Breast epithelium (tissue), 4 donors: ENCODE measurements at regions not wholly inside any gene's neighbourhood (a gene's known extent, or its start where the extent isn't known, plus 50 kb on each side); places are given as distances from the start of the nearest gene placed in this dataset.

Source experiments
- DNase-seq, 2 donors: peaks; one replicate each; pipeline ENCODE4 v3.0.0-alpha.2; 2019; ENCODE audit warnings: low spot score in 2 of 2
- H3K27ac ChIP-seq, 2 donors: fragments of 200-600 bp; sonication (generic) in 1 of 2; one replicate each; pipeline ENCODE4 v1.5.1; 2016 to 2019; ENCODE audit warnings: mild to moderate bottlenecking in 1 of 2
- H3K27me3 ChIP-seq, 2 donors: fragments of 200-600 bp; sonication (generic) in 1 of 2; one replicate each; pipeline versions ENCODE4 v1.5.1 to v1.6.0; 2017 to 2019; ENCODE audit warnings: control low read depth in 1 of 2, mild to moderate bottlenecking in 1 of 2
- H3K36me3 ChIP-seq: fragments of 200-600 bp; one replicate; pipeline ENCODE4 v1.5.1; 2019
- H3K4me1 ChIP-seq, 2 donors: fragments of 200-600 bp; sonication (generic); one replicate each; pipeline ENCODE4 v1.5.1; 2016 to 2019; ENCODE audit warnings: control low read depth in 1 of 2
- H3K4me3 ChIP-seq, 3 donors: fragments of 200-600 bp; sonication (generic); 1 replicate in 2 of 3; 2 replicates in 1 of 3; pipeline ENCODE4 v1.5.1; 2016 to 2019; ENCODE audit warnings: mild to moderate bottlenecking in 3 of 3, moderate library complexity in 2 of 3
- H3K9me3 ChIP-seq, 2 donors: fragments of 200-600 bp; sonication (generic) in 1 of 2; one replicate each; pipeline ENCODE4 v1.5.1; 2016 to 2019; ENCODE audit warnings: control low read depth in 1 of 2
- POLR2A ChIP-seq: fragments of 450-650 bp; IDR thresholded peaks from one replicate; pipeline ENCODE4 v1.6.1; 2016; ENCODE audit warnings: antibody characterized with exemption, mild to moderate bottlenecking, moderate library complexity
- POLR2AphosphoS5 ChIP-seq, 3 donors: sonication (generic); formaldehyde crosslinking; IDR thresholded peaks; one replicate each; pipeline ENCODE4 v1.6.1; 2017; ENCODE audit warnings: antibody characterized with exemption in 3 of 3
- intact Hi-C: fragments of 100-400 bp; cut with DNase I; formaldehyde crosslinking; loops from one replicate; pipeline ENCODE4 v1.15.1; 2023; ENCODE audit warnings: low total_unique reads
- TF ChIP-seq, protein P1 (sequence below), 3 donors: fragments of 450-650 bp; IDR thresholded peaks; one replicate each; pipeline ENCODE4 v1.5.1; 2016 to 2017; ENCODE audit warnings: antibody characterized with exemption in 3 of 3, mild to moderate bottlenecking in 3 of 3, moderate library complexity in 3 of 3

DNA sequence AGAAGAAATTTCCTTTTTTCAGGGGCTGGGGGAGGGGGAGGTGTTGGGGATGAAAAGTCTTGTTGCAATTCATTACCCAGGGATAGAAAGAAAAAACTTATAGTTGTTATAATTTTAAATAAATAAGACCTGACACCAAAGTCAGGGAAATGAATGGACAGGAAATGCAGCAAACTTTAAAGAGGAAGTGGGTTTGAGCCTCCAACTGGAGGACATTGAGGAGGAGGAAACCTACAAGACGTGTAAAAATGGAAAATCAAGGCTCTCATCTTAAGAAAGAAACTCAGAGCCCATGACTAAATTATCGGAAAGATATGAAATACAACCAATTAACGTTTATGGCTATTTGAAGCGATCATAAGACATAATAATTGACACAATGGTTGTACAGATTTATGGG lies 54.4 kb downstream of the NIBAN1 start:
- intact Hi-C loops: no loop called here
- H3K4me3 ChIP-seq: no peak overlapping the region
- H3K9me3 ChIP-seq: no peaks in the 10 kb centered on the region
- no peaks in the 10 kb centered on the region for H3K27me3 ChIP-seq
- no peak for DNase-seq
- no peaks in the 10 kb centered on the region for H3K4me1 ChIP-seq
- H3K27ac ChIP-seq: no peak overlapping the region
- no peaks in the 10 kb centered on the region for H3K36me3 ChIP-seq
- TF ChIP-seq, protein P1, sequence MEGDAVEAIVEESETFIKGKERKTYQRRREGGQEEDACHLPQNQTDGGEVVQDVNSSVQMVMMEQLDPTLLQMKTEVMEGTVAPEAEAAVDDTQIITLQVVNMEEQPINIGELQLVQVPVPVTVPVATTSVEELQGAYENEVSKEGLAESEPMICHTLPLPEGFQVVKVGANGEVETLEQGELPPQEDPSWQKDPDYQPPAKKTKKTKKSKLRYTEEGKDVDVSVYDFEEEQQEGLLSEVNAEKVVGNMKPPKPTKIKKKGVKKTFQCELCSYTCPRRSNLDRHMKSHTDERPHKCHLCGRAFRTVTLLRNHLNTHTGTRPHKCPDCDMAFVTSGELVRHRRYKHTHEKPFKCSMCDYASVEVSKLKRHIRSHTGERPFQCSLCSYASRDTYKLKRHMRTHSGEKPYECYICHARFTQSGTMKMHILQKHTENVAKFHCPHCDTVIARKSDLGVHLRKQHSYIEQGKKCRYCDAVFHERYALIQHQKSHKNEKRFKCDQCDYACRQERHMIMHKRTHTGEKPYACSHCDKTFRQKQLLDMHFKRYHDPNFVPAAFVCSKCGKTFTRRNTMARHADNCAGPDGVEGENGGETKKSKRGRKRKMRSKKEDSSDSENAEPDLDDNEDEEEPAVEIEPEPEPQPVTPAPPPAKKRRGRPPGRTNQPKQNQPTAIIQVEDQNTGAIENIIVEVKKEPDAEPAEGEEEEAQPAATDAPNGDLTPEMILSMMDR (IDR thresholded peaks at IDR 0.05): no peak
- no peak for TF ChIP-seq POLR2AphosphoS5 (IDR thresholded peaks at IDR 0.05)
- no peak for TF ChIP-seq POLR2A

DNA sequence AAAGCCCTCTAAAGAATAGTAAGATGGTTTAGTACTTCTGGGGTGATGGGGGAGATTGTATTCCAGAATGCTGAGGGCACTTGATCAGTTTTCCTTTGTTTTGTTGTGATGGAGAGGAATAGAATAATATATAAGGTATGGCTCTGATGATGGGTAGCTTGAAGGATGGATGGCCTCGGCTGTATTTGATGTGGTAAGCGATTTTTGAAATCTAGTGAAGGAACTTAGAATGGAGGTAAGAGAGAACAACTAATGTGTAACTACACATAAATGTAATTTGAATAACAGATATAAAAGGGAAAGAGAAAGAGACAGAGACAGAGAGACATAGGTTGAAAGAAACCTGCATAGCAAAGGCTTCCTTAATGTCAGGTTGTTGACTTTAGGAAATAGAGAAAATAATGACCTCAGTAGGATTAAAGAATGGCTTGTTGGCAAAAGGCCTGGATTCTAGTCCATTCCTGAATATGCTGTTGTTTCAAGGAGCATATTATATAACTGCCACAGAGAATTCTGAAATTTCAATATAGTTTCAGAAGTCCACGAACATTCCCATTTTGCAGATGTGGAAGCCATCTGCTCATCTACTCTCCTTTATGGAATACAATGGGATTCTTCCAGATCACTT lies 58.7 kb downstream of the NIBAN1 start:
- DNase-seq: no peak
- TF ChIP-seq POLR2A: no peak
- TF ChIP-seq POLR2AphosphoS5 (IDR thresholded peaks at IDR 0.05): no peak
- TF ChIP-seq, protein P1 (IDR thresholded peaks at IDR 0.05): no peak
- no peaks in the 10 kb centered on the region for H3K36me3 ChIP-seq
- H3K27me3 ChIP-seq: no peaks in the 10 kb centered on the region
- H3K4me1 ChIP-seq: no peaks in the 10 kb centered on the region
- intact Hi-C loops: no loop called here
- H3K9me3 ChIP-seq: no peaks in the 10 kb centered on the region
- no peak overlapping the region for H3K27ac ChIP-seq
- no peak overlapping the region for H3K4me3 ChIP-seq

DNA sequence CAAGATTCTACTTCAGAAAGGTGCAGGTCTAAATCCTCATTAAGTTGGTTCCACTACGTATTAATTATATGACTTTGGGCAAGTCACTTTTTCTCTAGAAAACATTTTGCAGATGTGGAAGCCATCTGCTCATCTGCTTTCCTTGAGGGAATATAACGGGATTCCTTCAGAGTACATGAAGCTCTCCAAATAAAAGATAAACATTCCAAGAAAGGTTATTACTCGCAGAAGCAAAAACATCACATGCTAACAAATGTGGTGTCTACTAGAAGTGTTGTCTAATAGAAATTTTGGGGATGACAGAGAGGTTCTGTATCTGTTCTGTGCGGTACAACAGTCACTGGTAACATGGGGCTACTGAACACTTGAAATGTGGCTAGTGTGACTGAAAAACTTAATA lies 60.2 kb downstream of the NIBAN1 start:
- intact Hi-C loops: no loop called here
- H3K27me3 ChIP-seq: no peaks in the 10 kb centered on the region
- DNase-seq: no peak
- H3K27ac ChIP-seq: no peak overlapping the region
- no peak overlapping the region for H3K4me3 ChIP-seq
- TF ChIP-seq POLR2A (no peak), POLR2AphosphoS5 (IDR thresholded peaks at IDR 0.05) (no peak)
- TF ChIP-seq, protein P1 (IDR thresholded peaks at IDR 0.05): no peak
- no peaks in the 10 kb centered on the region for H3K9me3 ChIP-seq
- no peaks in the 10 kb centered on the region for H3K4me1 ChIP-seq
- no peaks in the 10 kb centered on the region for H3K36me3 ChIP-seq

DNA sequence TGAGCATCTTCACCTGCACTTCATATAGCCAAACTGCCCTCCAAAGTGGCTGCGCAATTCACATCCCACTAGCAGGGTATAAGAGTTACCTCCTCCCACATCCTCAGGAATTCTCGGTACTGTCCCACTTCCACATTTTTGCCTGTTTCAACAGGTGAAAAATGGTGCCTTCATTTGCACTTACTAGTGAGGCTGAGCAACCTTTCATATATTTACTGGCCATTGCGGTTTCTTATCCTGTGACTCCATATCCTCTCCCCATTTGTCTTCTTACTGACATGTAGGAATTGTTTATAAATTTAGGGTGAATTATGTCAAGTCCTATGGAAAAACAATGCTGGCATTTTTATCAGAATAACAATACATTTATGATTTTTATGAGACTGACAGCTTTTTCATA lies 61.9 kb downstream of the NIBAN1 start:
- Histone ChIP-seq H3K4me3 (no peak overlapping the region), H3K27ac (no peak overlapping the region)
- TF ChIP-seq, protein P1 (IDR thresholded peaks at IDR 0.05): no peak
- no peak for TF ChIP-seq POLR2AphosphoS5 (IDR thresholded peaks at IDR 0.05)
- TF ChIP-seq POLR2A: no peak

DNA sequence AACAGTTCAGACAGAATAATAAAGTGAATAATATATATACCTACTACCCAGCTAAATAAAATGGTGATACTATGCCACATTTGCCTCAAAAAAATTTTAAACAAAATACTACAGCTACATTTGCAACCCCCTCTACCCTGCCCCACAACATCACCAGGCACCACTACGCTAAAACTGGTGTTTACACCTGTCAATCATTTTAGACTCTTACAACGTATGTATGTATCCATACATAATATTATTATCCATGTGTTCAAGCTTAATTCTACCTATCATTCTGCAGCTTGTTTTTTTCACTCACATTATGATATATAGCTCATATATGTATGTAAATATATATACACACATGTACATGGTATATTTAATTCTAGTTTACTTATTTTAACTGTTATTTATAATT lies 62.5 kb downstream of the NIBAN1 start:
- TF ChIP-seq, protein P1 (IDR thresholded peaks at IDR 0.05): no peak
- TF ChIP-seq POLR2A (no peak), POLR2AphosphoS5 (IDR thresholded peaks at IDR 0.05) (no peak)
- DNase-seq: no peak

More for the DNA sequence above, 61.9 kb downstream of the NIBAN1 start:
- Histone ChIP-seq H3K36me3 (no peaks in the 10 kb centered on the region), H3K9me3 (no peaks in the 10 kb centered on the region), H3K4me1 (no peaks in the 10 kb centered on the region), H3K27me3 (no peaks in the 10 kb centered on the region)
- intact Hi-C loops: no loop called here
- no peak for DNase-seq

More for the DNA sequence above, 62.5 kb downstream of the NIBAN1 start:
- no peaks in the 10 kb centered on the region for H3K27me3 ChIP-seq
- H3K4me1 ChIP-seq: no peaks in the 10 kb centered on the region
- H3K4me3 ChIP-seq: no peak overlapping the region
- intact Hi-C loops: no loop called here
- no peak overlapping the region for H3K27ac ChIP-seq
- no peaks in the 10 kb centered on the region for H3K9me3 ChIP-seq
- no peaks in the 10 kb centered on the region for H3K36me3 ChIP-seq
